SK-N-SH treated with all-trans-retinoic acid at 6 μM for 48 hours (cell line): ENCODE measurements at regions not wholly inside any gene's neighbourhood (a gene's known extent, or its start where the extent isn't known, plus 50 kb on each side); places are given as distances from the start of the nearest gene placed in this dataset.

Experiments
- ESRRG ChIP-seq: fragments of 250-450 bp; sonication (Bioruptor Pico); IDR thresholded peaks from 2 replicates; pipeline ENCODE4 v1.6.1; 2021; ENCODE audit warnings: mild to moderate bottlenecking
- PPARA ChIP-seq: fragments of 250-450 bp; sonication (Bioruptor Pico); IDR thresholded peaks from 2 replicates; pipeline ENCODE4 v1.5.0; 2020; ENCODE audit warnings: mild to moderate bottlenecking, borderline replicate concordance
- ZC3H10 ChIP-seq: fragments of 250-450 bp; sonication (Bioruptor Pico); IDR thresholded peaks from 2 replicates; pipeline ENCODE4 v1.5.1; 2021; ENCODE audit warnings: mild to moderate bottlenecking, moderate library complexity

GRCh38 chr7:11985971-11986370, 154.0 kb upstream of the THSD7A start:
- TF ChIP-seq PPARA (CRISPR knock-in tag) (no peak), ESRRG (CRISPR knock-in tag) (no peak), ZC3H10 (CRISPR knock-in tag) (no peak)
